NCI-H2081 (cell line): ENCODE measurements at regions not wholly inside any gene's neighbourhood (a gene's known extent, or its start where the extent isn't known, plus 50 kb on each side); places are given as distances from the start of the nearest gene placed in this dataset.
"Not testable (repeated sequence)": the region's sequence is repeated elsewhere in the genome, so short reads cannot be mapped to it uniquely, and the experiment has no call there.

Experiments used
- DNase-seq, 2 experiments: peaks; one replicate each; lab custom pipeline; 2025; lab: John Stamatoyannopoulos, UW

- no peak for DNase-seq
Observed at GRCh38 chr4:57331959-57332358, 221.8 kb upstream of the IGFBP7 start.

DNA sequence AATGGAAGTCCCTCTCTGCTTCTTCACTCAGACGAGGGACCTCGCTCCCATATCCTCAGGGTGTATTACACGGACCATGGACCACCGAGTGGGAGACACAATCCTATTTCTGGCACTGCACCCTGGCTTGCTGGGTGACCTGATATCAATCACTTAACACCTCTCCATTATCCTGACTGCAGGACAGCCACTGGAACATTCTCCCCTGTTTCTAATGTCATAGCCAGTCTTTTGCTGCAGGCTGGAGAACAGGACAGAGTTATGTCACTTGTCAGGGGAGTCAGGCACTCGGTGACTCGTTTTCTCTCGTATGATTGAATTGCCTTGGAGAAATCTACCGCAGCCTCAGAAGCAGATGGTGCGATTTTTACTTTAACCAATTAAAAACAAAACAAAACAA lies 219.1 kb upstream of the IGFBP7 start:
- DNase-seq = no peak

DNA sequence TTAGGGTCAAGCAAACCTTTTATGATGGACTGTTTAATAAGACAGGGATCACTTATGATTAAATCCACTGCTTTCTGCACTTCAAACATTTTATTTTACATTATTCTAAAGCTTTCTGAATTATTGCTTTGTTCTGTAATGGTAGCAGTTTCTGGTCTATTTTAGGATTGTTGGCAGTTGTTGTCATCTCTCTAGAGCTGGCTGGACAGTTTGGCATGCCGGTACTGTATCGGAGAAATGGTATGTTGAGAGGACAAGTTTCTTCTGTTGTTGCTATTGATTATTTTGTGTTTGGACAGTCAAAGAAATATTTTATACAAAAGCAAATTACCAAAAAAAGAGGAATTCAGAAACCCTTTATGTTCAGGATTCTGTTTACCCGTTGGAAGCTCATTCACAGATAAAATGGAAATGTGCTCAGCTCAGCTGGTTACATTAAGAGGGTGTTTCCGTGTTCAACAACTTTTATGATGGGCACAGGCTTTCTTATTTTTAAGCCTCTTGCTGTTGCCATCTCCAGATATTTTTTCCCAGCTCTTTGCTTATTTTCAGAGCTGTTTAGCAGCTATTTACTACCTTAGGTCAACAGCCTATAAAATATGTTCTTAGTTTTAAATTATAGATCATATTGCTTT lies 214.6 kb upstream of the IGFBP7 start:
- no peak for DNase-seq

GRCh38 chr4:57320849-57321248 lies 210.7 kb upstream of the IGFBP7 start:
- no peak for DNase-seq

DNA sequence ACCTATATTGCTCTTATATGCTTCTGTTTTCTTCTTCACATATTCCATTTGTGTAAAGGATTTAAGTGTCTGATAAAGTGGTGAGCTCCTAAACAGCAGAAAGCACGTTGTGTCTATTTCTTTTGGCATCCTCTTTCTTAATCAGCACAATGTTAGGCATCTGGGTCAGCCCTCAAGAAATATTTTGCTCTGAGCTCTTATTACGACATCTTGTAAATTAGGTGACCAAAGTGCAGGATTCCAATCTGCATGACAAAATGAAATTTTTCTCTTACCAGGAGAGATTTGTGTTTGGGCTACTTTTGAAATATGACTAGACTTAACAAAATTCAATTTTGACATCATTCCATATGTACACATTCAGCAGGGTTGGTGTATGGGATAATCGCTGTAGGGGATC lies 210.0 kb upstream of the IGFBP7 start:
- no peak for DNase-seq

DNA sequence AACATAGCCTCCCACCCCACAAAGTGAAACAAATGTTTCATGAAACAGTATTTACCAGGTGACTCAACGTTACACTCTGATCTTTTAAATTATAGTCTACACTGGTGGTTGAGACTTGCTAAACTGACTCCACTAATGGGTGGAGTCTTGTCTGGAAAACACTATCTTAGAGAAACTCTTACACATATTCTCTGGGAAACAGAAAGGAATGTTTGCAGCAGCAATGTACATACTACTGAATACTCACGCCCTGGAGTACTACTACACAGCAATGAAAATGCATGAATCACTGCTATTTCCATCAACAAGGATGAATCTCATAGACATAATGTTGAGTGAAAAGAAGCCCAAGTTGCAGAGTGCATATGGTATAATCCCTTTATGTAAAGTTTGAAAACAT lies 208.5 kb upstream of the IGFBP7 start:
- DNase-seq = no peak

- DNase-seq = no peak
Observed at GRCh38 chr4:57314636-57315035, 204.5 kb upstream of the IGFBP7 start.

- no peak for DNase-seq
Observed at GRCh38 chr4:57312296-57312695, 202.1 kb upstream of the IGFBP7 start.

- DNase-seq = no peak
Observed at GRCh38 chr4:57309658-57310057, 199.5 kb upstream of the IGFBP7 start.

DNA sequence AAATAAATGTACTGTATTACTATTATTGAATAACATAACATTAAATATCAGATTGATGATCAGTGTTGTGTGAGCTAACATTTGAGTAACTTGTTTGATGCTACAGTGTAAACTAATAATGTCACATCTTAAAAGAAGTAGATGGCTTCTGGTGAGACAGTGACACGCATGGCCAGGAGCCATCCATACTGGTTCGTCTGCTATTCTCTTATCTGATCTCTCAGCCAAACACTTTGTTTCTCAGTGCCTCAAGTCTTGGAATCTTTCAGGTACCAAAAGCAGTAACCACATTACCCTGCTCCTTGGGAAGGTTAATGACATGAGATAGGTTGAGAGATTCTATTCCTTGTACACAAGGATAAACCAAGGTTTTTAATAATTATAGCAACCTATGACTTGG lies 198.1 kb upstream of the IGFBP7 start:
- DNase-seq = no peak

DNA sequence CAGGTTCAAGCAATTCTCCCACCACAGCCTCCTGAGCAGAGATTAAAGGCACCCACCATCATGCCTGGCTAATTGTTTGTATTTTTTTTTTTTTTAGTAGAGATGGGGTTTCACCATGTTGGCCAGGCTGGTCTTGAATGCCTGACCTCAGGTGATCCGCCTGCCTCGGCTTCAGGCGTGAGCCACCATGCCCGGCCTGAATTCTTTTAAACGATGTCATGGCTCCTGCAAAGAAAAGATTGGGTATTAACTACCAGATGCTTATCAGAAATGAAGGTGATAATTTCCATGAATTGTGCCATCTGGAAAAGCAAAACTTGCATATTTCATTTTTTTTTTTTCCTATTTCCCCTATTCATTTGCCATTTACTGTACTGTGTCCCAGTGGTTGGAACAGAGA lies 195.7 kb upstream of the IGFBP7 start:
- DNase-seq = no peak

DNA sequence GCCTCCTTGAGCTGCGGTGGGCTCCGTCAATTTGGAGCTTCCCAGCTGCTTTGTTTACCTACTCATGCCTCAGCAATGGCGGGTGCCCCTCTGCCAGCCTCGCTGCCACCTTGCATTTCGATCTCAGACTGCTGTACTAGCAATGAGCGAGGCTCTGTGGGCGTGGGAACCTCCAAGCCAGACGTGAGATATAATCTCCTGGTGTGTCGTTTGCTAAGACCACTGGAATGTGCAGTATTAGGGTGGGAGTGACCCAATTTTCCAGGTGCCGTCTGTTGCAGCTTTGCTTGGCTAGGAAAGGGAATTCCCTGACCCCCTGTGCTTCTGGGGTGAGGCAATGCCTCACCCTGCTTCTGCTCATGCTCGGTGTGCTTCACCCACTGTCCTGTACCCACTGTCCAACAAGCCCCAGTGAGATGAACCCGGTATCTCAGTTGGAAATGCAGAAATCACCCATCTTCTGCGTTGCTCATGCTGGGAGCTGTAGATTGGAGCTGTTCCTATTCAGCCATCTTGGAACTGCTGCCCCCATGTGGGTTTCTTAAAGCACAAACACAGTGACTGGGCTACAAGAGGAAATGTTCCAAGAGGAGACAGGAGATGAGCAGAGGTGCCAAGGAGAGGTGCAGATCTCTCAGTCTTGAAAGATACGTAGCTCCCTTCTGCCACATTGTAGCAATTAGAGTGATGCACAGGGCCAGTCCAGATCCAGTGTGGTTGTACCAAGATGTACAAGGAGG lies 193.0 kb upstream of the IGFBP7 start:
- DNase-seq = no peak

DNA sequence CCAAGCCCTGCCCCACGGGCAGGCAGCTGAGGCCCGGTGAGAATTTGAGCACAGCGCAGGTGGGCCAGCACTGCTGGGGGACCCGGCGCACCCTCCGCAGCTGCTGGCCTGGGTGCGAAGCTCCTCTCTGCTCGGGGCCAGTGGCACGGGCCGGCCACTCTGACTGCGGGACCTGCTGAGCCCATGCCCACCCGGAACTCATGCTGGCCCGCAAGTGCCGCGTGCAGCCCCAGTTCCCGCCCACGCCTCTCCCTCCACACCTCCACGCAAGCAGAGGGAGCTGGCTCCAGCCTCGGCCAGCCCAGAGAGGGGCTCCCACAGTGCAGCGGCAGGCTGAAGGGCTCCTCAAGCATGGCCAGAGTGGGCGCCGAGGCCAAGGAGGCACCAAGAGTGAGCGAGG lies 190.1 kb upstream of the IGFBP7 start:
- not testable (repeated sequence) for DNase-seq

DNA sequence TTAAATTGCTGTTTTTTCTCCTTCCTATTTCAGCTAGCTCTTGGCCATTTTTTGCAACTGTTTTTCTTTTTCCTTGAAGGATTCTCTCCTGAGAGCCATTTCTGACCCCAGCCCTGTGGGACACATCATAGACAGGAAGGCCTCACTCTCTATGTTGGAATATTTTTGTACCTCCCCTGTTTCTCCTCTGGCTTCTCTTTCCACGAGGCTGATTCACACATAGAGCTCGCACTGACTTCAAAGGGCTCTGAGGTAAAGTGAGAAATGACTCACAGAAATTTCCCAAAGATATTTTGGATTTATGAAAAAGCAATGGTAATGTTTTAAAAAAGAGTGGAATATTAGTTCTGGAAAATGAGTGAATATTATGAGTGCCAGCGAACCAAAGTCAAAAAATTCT lies 181.7 kb upstream of the IGFBP7 start:
- no peak for DNase-seq

GRCh38 chr4:57287687-57288604 lies 177.8 kb upstream of the IGFBP7 start:
- no peak for DNase-seq

- DNase-seq = no peak
Observed at GRCh38 chr4:57282933-57283310, 172.7 kb upstream of the IGFBP7 start.

DNA sequence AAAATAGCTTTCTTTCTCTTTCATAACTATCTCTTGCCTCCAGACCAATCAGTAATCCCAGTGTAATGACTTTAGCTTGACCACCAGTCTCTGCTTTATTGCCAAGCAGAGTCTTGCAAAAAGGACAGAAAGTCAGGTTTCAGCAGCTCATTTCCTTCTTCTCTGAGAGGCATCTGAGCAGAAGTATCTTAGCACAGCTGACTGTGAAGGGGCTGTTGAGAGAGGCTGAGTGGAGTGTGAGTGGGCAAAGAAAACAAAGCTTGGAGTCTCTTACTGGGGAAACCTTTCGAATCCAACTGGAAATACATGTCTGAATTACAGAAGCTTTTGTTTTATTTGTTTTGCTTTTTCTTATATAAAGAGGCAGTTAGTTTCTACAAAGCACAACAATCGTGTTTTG lies 170.3 kb upstream of the IGFBP7 start:
- no peak for DNase-seq

GRCh38 chr4:57278780-57279179 lies 168.6 kb upstream of the IGFBP7 start:
- DNase-seq = no peak

DNA sequence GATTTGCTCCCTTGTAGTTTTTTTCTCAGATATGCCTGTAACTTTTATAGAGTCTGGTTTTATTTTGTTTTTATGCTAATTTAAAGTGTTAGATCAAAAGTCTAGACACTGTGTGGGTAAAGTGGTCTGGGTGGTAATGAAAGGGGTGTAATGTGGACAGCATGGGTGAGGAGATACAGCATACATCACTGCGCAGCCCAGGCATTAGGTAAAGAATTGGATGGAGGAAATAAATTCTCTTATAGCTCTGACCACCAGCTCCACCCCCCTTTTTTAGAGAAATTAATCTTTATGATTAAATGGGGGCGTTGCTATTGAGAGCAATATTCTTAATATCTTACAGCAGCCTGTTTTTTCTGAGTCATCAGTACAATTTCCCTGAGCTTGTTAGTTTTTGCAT lies 163.9 kb upstream of the IGFBP7 start:
- no peak for DNase-seq

GRCh38 chr4:57270346-57270745 lies 160.2 kb upstream of the IGFBP7 start:
- DNase-seq = no peak

GRCh38 chr4:57265831-57266582 lies 155.8 kb upstream of the IGFBP7 start:
- DNase-seq = no peak

DNA sequence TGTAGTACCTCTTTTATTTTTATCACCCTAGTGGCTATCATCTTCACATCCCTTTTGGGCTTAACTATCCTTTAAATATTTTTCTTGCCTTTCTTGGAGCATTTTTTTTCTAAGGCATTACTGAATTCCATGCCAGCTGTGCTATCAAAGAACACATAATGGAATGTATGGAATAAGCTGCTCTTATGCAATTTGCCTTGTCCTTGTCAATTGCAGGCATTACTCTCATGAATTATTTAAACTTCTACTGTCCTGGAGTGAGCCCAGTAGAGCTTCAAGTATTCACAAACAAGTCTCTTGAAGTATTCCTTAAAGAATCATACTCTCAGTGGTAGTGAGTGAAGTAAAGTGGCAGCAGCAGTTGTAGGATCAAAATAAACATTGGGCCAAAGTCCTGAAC lies 144.6 kb upstream of the IGFBP7 start:
- DNase-seq = no peak
